K562 (cell line): ENCODE measurements at regions not wholly inside any gene's neighbourhood (a gene's known extent, or its start where the extent isn't known, plus 50 kb on each side); places are given as distances from the start of the nearest gene placed in this dataset.

Source experiments
- ATAC-seq: fragments of 200-7000 bp; cut with Tn5 transposase; 3 replicates; pipeline ENCODE4 v1.9.1; 2020; ENCODE audit warnings: moderate library complexity
- BruUV-seq: library from RNA; stranded (reverse); fragments of 400-500 nt; replicated peaks from 2 replicates; lab custom pipeline; 2021; lab: Mats Ljungman, UMichigan
- CTCF ChIA-PET: fragments of 300-600 bp; formaldehyde crosslinking; extraction: SDS; loops from one replicate; lab custom pipeline; 2021; ENCODE audit warnings: low intra/inter-chr PET ratio; lab: Yijun Ruan, JAX
- POLR2A ChIA-PET: fragments of 300-600, 350-650 bp; sonication (Branson Sonifier 250); formaldehyde crosslinking; extraction: SDS; loops from one replicate; lab custom pipeline; 2021; ENCODE audit warnings: antibody characterized with exemption, inconsistent platforms; lab: Yijun Ruan, JAX
- DNase-seq, 4 experiments: peaks; one replicate each; pipeline versions ENCODE4 v3.0.0 to v3.0.0-alpha.2; 2011 to 2018; ENCODE audit warnings: low spot score in 3 of 4, mixed read lengths in 3 of 4; ENCODE audit errors: extremely low read depth in 1 of 4
- FAIRE-seq: peaks from 2 replicates; lab custom pipeline; 2011; peaks lifted over from hg19 to GRCh38; lab: Jason Lieb, UNC
- H2AFZ ChIP-seq: 2 replicates; pipeline ENCODE4 v1.6.0; 2011; ENCODE audit warnings: low read depth, low read length, control low read depth, inconsistent platforms
- H3K27ac ChIP-seq: fragments of 200-600 bp; 3 replicates; pipeline ENCODE4 v1.8.0; 2011; ENCODE audit warnings: low read depth, mild to moderate bottlenecking, control low read depth, inconsistent platforms, low read length, moderate library complexity, mixed read lengths; ENCODE audit errors: extremely low read depth
- H3K27me3 ChIP-seq, 2 experiments: fragments of 300-600 bp in 1 of 2; 2 replicates in 1 of 2; 3 replicates in 1 of 2; pipeline versions ENCODE4 v1.6.0 to v1.8.0; 2011; ENCODE audit warnings: inconsistent platforms in 2 of 2, low read length in 2 of 2, mild to moderate bottlenecking in 1 of 2, mixed read lengths in 1 of 2, moderate library complexity in 1 of 2; ENCODE audit not compliant: control insufficient read depth in 2 of 2, insufficient read depth in 2 of 2
- H3K36me3 ChIP-seq: fragments of 300-600 bp; 3 replicates; pipeline ENCODE4 v1.8.0; 2011; ENCODE audit warnings: mild to moderate bottlenecking, low read length, inconsistent platforms; ENCODE audit not compliant: control insufficient read depth, insufficient read depth
- H3K4me1 ChIP-seq, 2 experiments: fragments of 200-600 bp in 1 of 2; replicated peaks in 1 of 2; 2 replicates in 1 of 2; 3 replicates in 1 of 2; pipeline versions ENCODE4 v1.5.1 to v1.8.0; 2011; ENCODE audit warnings: inconsistent platforms in 2 of 2, low read length in 2 of 2, mild to moderate bottlenecking in 1 of 2, mixed read lengths in 1 of 2, moderate library complexity in 1 of 2; ENCODE audit not compliant: control insufficient read depth in 2 of 2, insufficient read depth in 2 of 2
- H3K4me2 ChIP-seq: 2 replicates; pipeline ENCODE4 v1.6.1; 2011; ENCODE audit warnings: low read length, control low read depth, inconsistent platforms, mixed read lengths; ENCODE audit not compliant: insufficient read depth
- H3K4me3 ChIP-seq: fragments of 200-600 bp; sonication (generic), shearing (Covaris generic); 2 replicates; pipeline ENCODE4 v1.5.1; 2016; ENCODE audit warnings: control low read depth, inconsistent platforms
- H3K79me2 ChIP-seq: fragments of 200-600 bp; 3 replicates; pipeline ENCODE4 v1.8.0; 2011; ENCODE audit warnings: low read length, inconsistent platforms; ENCODE audit not compliant: control insufficient read depth, insufficient read depth
- H3K9ac ChIP-seq, 2 experiments: 2 replicates each; pipeline versions ENCODE4 v1.6.0 to v1.6.1; 2011; ENCODE audit warnings: low read depth in 2 of 2, low read length in 2 of 2, control low read depth in 1 of 2, inconsistent platforms in 1 of 2, mild to moderate bottlenecking in 1 of 2, mixed read lengths in 1 of 2; ENCODE audit not compliant: insufficient read depth in 1 of 2
- H3K9me1 ChIP-seq: one replicate; pipeline ENCODE4 v1.6.0; 2011; ENCODE audit warnings: inconsistent platforms, mild to moderate bottlenecking, low read length, moderate library complexity; ENCODE audit not compliant: control insufficient read depth, insufficient read depth
- H3K9me3 ChIP-seq: replicated peaks from 2 replicates; pipeline ENCODE4 v1.5.1; 2011; ENCODE audit warnings: low read depth, low read length, inconsistent platforms; ENCODE audit not compliant: control insufficient read depth, insufficient read depth
- H4K20me1 ChIP-seq: replicated peaks from 2 replicates; pipeline ENCODE4 v1.6.1; 2011; ENCODE audit warnings: low read length, inconsistent platforms, mixed read lengths; ENCODE audit not compliant: control insufficient read depth, insufficient read depth
- ELF2 ChIP-seq: fragments of 250-450 bp; sonication (Bioruptor Pico); IDR thresholded peaks from 2 replicates; pipeline ENCODE4 v1.5.0; 2021; ENCODE audit warnings: mild to moderate bottlenecking
- POLR3A ChIP-seq: IDR thresholded peaks from 2 replicates; pipeline ENCODE4 v1.6.1; 2011; ENCODE audit warnings: borderline replicate concordance, mild to moderate bottlenecking, moderate library complexity; ENCODE audit not compliant: insufficient read length, insufficient read depth; ENCODE audit errors: extremely low read depth
- POLR3G ChIP-seq: IDR thresholded peaks from 2 replicates; pipeline ENCODE4 v1.6.1; 2011; ENCODE audit not compliant: insufficient read length, insufficient replicate concordance; ENCODE audit errors: extremely low read depth
- ZNF75A ChIP-seq: fragments of 450-650 bp; formaldehyde crosslinking; IDR thresholded peaks from 2 replicates; pipeline ENCODE4 v1.4.0; 2020; ENCODE audit warnings: mild to moderate bottlenecking
- WGBS: fragments of 100-300 bp; shearing (Covaris generic); methylation state at CpG from one replicate; pipeline ENCODE4 v1.1.6; 2016; ENCODE audit warnings: low coverage, mixed read lengths; ENCODE audit not compliant: insufficient coverage; ENCODE audit errors: missing lambda C conversion rate; 5-methylcytosine and 5-hydroxymethylcytosine counted together
- in situ Hi-C: fragments of 300-500 bp; cut with MboI; formaldehyde crosslinking; loops from 4 replicates; pipeline ENCODE4 v1.15.0; 2018; ENCODE audit warnings: inconsistent platforms, mixed read lengths
- intact Hi-C: fragments of 100-400 bp; cut with micrococcal nuclease; formaldehyde crosslinking; loops from 2 replicates; pipeline ENCODE4 v1.14.2; 2022
- TF ChIP-seq, protein P1 (sequence below): fragments of 200-600 bp; sonication (generic); IDR thresholded peaks from one replicate; pipeline ENCODE4 v1.6.1; 2012; ENCODE audit warnings: mild to moderate bottlenecking, low read depth, low read length, inconsistent platforms
- TF ChIP-seq, protein P2 (sequence below): fragments of 450-650 bp; formaldehyde crosslinking; IDR thresholded peaks from 2 replicates; pipeline ENCODE4 v1.4.0; 2020; ENCODE audit warnings: mild to moderate bottlenecking, mixed read lengths
- TF ChIP-seq, protein P3 (sequence below): sonication (generic); formaldehyde crosslinking; IDR thresholded peaks from 2 replicates; pipeline ENCODE4 v1.5.0; 2020; ENCODE audit warnings: missing genetic modification reagents

- in situ Hi-C loops (loop anchor here (25.0 kb wide), 2 partner anchors 1045 to 1245 kb away; partner anchors contain the start of gene MN1), intact Hi-C loops (no loop called here)
- H3K9me1 ChIP-seq, result no peaks in the 10 kb centered on the region
- no peaks in the 10 kb centered on the region for H3K79me2 ChIP-seq
- FAIRE-seq, result no peak
- WGBS, result 24% methylated on average over 15 of the region's 15 CpGs
- ChIA-PET POLR2A (no interaction called here), CTCF (no interaction called here)
- H3K9ac ChIP-seq, result no peak overlapping the region
- H3K27me3 ChIP-seq, result no peaks in the 10 kb centered on the region; a peak in 1 of 5 replicates
- BruUV-seq, result no TSS peak
- H4K20me1 ChIP-seq, result 0 out of 2 replicates have a peak, but pooled peaks cover 4% of the 10 kb centered on the region
- H3K36me3 ChIP-seq, result no peaks in the 10 kb centered on the region
- H2AFZ ChIP-seq, result no peak overlapping the region
- H3K4me1 ChIP-seq, result no peaks in the 10 kb centered on the region; a peak in 2 of 5 replicates
- ATAC-seq, result no peak
- H3K27ac ChIP-seq, result no peak overlapping the region
- H3K9me3 ChIP-seq, result no peaks in the 10 kb centered on the region
- H3K4me2 ChIP-seq, result no peak overlapping the region
- no peak for DNase-seq
- no peak overlapping the region for H3K4me3 ChIP-seq
- no peak for TF ChIP-seq ELF2 (CRISPR knock-in tag)
- TF ChIP-seq, protein P1, sequence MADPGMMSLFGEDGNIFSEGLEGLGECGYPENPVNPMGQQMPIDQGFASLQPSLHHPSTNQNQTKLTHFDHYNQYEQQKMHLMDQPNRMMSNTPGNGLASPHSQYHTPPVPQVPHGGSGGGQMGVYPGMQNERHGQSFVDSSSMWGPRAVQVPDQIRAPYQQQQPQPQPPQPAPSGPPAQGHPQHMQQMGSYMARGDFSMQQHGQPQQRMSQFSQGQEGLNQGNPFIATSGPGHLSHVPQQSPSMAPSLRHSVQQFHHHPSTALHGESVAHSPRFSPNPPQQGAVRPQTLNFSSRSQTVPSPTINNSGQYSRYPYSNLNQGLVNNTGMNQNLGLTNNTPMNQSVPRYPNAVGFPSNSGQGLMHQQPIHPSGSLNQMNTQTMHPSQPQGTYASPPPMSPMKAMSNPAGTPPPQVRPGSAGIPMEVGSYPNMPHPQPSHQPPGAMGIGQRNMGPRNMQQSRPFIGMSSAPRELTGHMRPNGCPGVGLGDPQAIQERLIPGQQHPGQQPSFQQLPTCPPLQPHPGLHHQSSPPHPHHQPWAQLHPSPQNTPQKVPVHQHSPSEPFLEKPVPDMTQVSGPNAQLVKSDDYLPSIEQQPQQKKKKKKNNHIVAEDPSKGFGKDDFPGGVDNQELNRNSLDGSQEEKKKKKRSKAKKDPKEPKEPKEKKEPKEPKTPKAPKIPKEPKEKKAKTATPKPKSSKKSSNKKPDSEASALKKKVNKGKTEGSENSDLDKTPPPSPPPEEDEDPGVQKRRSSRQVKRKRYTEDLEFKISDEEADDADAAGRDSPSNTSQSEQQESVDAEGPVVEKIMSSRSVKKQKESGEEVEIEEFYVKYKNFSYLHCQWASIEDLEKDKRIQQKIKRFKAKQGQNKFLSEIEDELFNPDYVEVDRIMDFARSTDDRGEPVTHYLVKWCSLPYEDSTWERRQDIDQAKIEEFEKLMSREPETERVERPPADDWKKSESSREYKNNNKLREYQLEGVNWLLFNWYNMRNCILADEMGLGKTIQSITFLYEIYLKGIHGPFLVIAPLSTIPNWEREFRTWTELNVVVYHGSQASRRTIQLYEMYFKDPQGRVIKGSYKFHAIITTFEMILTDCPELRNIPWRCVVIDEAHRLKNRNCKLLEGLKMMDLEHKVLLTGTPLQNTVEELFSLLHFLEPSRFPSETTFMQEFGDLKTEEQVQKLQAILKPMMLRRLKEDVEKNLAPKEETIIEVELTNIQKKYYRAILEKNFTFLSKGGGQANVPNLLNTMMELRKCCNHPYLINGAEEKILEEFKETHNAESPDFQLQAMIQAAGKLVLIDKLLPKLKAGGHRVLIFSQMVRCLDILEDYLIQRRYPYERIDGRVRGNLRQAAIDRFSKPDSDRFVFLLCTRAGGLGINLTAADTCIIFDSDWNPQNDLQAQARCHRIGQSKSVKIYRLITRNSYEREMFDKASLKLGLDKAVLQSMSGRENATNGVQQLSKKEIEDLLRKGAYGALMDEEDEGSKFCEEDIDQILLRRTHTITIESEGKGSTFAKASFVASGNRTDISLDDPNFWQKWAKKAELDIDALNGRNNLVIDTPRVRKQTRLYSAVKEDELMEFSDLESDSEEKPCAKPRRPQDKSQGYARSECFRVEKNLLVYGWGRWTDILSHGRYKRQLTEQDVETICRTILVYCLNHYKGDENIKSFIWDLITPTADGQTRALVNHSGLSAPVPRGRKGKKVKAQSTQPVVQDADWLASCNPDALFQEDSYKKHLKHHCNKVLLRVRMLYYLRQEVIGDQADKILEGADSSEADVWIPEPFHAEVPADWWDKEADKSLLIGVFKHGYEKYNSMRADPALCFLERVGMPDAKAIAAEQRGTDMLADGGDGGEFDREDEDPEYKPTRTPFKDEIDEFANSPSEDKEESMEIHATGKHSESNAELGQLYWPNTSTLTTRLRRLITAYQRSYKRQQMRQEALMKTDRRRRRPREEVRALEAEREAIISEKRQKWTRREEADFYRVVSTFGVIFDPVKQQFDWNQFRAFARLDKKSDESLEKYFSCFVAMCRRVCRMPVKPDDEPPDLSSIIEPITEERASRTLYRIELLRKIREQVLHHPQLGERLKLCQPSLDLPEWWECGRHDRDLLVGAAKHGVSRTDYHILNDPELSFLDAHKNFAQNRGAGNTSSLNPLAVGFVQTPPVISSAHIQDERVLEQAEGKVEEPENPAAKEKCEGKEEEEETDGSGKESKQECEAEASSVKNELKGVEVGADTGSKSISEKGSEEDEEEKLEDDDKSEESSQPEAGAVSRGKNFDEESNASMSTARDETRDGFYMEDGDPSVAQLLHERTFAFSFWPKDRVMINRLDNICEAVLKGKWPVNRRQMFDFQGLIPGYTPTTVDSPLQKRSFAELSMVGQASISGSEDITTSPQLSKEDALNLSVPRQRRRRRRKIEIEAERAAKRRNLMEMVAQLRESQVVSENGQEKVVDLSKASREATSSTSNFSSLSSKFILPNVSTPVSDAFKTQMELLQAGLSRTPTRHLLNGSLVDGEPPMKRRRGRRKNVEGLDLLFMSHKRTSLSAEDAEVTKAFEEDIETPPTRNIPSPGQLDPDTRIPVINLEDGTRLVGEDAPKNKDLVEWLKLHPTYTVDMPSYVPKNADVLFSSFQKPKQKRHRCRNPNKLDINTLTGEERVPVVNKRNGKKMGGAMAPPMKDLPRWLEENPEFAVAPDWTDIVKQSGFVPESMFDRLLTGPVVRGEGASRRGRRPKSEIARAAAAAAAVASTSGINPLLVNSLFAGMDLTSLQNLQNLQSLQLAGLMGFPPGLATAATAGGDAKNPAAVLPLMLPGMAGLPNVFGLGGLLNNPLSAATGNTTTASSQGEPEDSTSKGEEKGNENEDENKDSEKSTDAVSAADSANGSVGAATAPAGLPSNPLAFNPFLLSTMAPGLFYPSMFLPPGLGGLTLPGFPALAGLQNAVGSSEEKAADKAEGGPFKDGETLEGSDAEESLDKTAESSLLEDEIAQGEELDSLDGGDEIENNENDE, result no peak
- TF ChIP-seq, protein P2, sequence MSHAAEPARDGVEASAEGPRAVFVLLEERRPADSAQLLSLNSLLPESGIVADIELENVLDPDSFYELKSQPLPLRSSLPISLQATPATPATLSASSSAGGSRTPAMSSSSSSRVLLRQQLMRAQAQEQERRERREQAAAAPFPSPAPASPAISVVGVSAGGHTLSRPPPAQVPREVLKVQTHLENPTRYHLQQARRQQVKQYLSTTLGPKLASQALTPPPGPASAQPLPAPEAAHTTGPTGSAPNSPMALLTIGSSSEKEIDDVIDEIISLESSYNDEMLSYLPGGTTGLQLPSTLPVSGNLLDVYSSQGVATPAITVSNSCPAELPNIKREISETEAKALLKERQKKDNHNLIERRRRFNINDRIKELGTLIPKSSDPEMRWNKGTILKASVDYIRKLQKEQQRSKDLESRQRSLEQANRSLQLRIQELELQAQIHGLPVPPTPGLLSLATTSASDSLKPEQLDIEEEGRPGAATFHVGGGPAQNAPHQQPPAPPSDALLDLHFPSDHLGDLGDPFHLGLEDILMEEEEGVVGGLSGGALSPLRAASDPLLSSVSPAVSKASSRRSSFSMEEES, result peak; percentile 42
- TF ChIP-seq POLR3A, result no peak
- TF ChIP-seq ZNF75A, result no peak
- TF ChIP-seq, protein P3, sequence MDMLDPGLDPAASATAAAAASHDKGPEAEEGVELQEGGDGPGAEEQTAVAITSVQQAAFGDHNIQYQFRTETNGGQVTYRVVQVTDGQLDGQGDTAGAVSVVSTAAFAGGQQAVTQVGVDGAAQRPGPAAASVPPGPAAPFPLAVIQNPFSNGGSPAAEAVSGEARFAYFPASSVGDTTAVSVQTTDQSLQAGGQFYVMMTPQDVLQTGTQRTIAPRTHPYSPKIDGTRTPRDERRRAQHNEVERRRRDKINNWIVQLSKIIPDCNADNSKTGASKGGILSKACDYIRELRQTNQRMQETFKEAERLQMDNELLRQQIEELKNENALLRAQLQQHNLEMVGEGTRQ (CRISPR knock-in tag), result 0 out of 2 replicates have a peak, but pooled peaks have one; percentile 24
- no peak for TF ChIP-seq POLR3G
These were observed 110.2 kb downstream of the MIAT start for GRCh38 chr22:26767351-26768155.
